ENCODE measurements at regions not wholly inside any gene's neighbourhood (a gene's known extent, or its start where the extent isn't known, plus 50 kb on each side); places are given as distances from the start of the nearest gene placed in this dataset.

- no peak for TF ChIP-seq CTCF (conservative IDR thresholded peaks at IDR 0.05; ENCODE audit: low read depth, low read length)
- no peak overlapping the region for H3K4me3 ChIP-seq (ENCODE audit: low read length)
- no peak for DNase-seq (ENCODE audit: low read depth)
Measured at GRCh38 chr1:192933744-192934143, 124.9 kb downstream of the RGS2 start.

- DNase-seq (ENCODE audit: low read depth), result no peak
- no peak overlapping the region for H3K4me3 ChIP-seq (ENCODE audit: low read length)
- no peak for TF ChIP-seq CTCF (conservative IDR thresholded peaks at IDR 0.05; ENCODE audit: low read depth, low read length)
Measured at GRCh38 chr1:192936313-192937018, 122.7 kb downstream of the UCHL5 start.

- TF ChIP-seq CTCF (conservative IDR thresholded peaks at IDR 0.05; ENCODE audit: low read depth, low read length), result no peak
- no peak overlapping the region for H3K4me3 ChIP-seq (ENCODE audit: low read length)
- no peak for DNase-seq (ENCODE audit: low read depth)
Measured at GRCh38 chr1:192937128-192937527, 122.0 kb downstream of the UCHL5 start.

- no peak for TF ChIP-seq CTCF (conservative IDR thresholded peaks at IDR 0.05; ENCODE audit: low read depth, low read length)
- H3K4me3 ChIP-seq (ENCODE audit: low read length), result no peak overlapping the region
- no peak for DNase-seq (ENCODE audit: low read depth)
Measured at GRCh38 chr1:192939440-192939839, 119.7 kb downstream of the UCHL5 start.

GRCh38 chr1:192940658-192941057 lies 118.5 kb downstream of the UCHL5 start:
- TF ChIP-seq CTCF (conservative IDR thresholded peaks at IDR 0.05; ENCODE audit: low read depth, low read length), result no peak
- no peak overlapping the region for H3K4me3 ChIP-seq (ENCODE audit: low read length)
- DNase-seq (ENCODE audit: low read depth), result no peak

GRCh38 chr1:192941722-192942411 lies 117.3 kb downstream of the UCHL5 start:
- no peak for DNase-seq (ENCODE audit: low read depth)
- TF ChIP-seq CTCF (conservative IDR thresholded peaks at IDR 0.05; ENCODE audit: low read depth, low read length), result no peak
- no peak overlapping the region for H3K4me3 ChIP-seq (ENCODE audit: low read length)

- no peak for DNase-seq (ENCODE audit: low read depth)
- no peak for TF ChIP-seq CTCF (conservative IDR thresholded peaks at IDR 0.05; ENCODE audit: low read depth, low read length)
- H3K4me3 ChIP-seq (ENCODE audit: low read length), result no peak overlapping the region
Measured at GRCh38 chr1:192943108-192943507, 116.1 kb downstream of the UCHL5 start.
